ENCODE measurements at regions not wholly inside any gene's neighbourhood (a gene's known extent, or its start where the extent isn't known, plus 50 kb on each side); places are given as distances from the start of the nearest gene placed in this dataset.
A peak's percentile ranks its signal among the peaks of the same experiment; 100 is the strongest.
"Not testable (repeated sequence)": the region's sequence is repeated elsewhere in the genome, so short reads cannot be mapped to it uniquely, and the experiment has no call there.

DNA sequence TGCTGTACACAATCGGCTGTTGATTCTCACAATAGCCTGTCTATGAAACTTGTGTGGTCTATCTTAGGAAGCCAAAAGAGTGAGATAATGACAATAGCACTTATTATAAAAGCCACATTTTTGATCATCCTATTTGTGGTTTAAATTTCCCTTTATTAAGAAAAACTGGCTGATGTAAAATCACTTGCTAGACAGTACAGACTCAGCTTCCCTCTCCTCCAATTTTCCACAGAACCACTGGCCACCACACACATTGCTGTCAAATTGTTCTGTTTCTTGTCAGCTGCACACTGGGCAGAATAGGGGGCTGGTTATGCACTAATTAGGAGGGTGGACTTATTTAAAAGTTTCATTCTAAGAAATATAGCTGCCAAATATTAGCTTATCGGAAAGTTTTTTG, 425.9 kb downstream of the EPHA3 start:
- no peak for DNase-seq
- ATAC-seq = no peak

DNA sequence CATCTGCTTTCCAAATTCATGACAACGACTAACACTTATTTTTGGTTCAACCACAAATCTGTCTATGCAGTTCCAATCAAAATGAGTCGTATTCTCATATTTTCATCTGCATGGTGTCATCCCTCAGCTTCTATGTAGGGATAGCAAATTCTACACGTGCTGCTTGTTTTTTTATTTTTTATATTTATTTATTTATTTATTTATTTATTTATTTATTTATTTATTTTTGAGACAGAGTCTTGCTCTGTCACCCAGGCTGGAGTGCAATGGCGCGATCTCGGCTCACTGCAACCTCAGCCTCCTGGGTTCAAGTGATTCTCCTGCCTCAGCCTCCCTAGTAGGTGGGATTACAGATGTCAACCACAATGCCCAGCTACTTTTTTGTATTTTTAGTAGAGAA, 447.2 kb downstream of the EPHA3 start:
- ATAC-seq; DNase-seq; intact Hi-C loops (cut with micrococcal nuclease): not testable (repeated sequence)

More for the DNA sequence above, 425.9 kb downstream of the EPHA3 start:
- intact Hi-C loops (cut with micrococcal nuclease) = no loop called here

DNA sequence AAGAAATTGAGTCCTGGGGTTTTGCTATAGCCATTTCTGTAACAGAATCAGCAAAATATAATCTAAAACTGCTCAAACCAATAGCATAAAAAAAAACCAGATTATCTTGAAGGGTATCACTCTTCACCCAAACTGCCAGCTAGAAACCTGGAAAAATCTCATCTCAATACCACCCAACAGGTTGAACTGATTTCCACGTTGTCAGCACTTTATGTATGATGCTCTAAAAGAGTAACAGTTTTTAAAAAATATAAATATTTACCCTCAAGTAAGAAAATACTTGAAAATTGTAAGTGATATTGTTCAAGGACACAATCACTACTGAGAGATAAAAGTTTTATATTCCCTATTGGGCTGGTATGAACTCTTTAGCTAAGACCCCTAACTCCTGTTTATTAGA, 451.3 kb downstream of the EPHA3 start:
- no peak for ATAC-seq
- DNase-seq = no peak
- intact Hi-C loops (cut with micrococcal nuclease) = no loop called here

DNA sequence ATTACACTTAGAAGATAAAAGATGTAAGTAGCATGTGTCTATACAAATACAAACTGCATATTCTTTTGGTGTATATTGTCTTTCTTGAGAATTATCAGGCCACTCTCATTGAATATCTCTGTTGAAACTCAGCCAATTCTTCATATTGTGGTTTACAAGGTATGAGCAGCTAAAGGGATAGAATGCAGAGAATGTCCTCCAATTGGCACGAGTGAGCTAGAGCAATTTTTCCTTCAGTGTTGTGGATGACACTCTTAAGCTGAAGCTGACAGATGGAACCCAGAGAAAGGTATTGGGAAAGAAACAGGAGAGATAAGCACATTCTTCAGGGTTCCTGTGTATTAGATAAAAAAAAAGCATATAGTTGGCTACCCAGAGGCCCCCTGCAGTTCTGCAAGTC, 453.1 kb downstream of the EPHA3 start:
- intact Hi-C loops (cut with micrococcal nuclease) = no loop called here
- ATAC-seq = no peak
- no peak for DNase-seq

DNA sequence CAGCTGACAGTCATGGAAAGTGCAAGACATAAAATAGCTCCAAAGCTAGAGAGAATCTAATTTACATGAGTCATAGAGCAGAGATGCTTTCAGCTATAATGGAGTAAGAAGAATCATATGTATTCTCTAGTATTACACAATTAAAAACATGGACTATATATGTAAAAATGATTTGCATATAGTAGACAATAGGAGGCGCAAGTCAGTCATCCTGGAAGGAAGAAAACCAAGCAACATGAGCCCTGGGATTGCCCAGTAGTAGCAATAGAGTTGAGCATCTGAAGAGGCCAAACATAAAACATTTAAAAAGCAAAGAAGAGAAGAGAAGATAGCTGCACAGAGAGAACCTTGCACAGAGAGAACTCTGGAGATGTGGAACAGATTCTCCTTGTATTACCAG, 455.0 kb downstream of the EPHA3 start:
- DNase-seq (no peak), ATAC-seq (no peak)
- intact Hi-C loops (cut with micrococcal nuclease) = no loop called here

DNA sequence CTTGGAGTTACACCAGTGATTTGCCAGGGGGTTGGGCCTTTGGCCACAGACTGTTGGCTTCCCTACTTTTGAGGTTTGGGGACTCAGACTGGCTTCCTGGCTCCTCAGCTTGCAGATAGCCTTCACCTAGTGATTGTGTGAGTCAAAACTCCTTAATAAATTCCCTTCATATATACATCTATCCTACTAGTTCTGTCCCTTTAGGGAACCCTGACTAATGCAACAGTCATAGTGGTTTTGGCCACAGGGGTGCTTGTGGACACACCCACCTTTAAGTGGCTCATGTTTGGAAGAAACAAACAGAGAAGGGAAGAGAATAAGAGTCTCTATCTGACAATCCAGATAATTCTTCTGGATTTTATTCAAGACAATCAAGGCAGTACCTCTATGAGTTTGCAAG, 457.7 kb downstream of the EPHA3 start:
- no peak for DNase-seq

DNA sequence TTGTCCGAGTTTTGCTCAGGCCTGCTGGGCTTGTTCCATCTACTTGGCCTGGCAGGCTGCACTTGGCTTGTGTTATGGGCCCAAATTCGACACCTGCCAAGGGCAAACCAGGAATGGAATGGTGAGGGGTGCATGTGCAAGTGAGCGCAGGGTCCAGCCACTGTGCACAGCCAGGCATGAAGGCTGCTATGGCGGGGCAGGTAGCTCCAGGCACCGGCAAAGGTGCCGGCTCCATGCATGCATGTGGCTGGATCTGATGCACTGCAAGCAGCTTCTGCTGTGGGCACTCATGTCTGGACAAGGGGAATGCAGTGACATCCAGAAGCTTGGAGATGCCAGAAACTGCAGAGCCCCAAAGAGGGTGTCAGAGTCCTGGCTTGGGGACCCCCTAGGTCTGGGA, 463.0 kb downstream of the EPHA3 start:
- ATAC-seq (no peak), DNase-seq (no peak)
- intact Hi-C loops (cut with micrococcal nuclease) = no loop called here

More for the DNA sequence above, 457.7 kb downstream of the EPHA3 start:
- ATAC-seq = no peak
- intact Hi-C loops (cut with micrococcal nuclease) = no loop called here

DNA sequence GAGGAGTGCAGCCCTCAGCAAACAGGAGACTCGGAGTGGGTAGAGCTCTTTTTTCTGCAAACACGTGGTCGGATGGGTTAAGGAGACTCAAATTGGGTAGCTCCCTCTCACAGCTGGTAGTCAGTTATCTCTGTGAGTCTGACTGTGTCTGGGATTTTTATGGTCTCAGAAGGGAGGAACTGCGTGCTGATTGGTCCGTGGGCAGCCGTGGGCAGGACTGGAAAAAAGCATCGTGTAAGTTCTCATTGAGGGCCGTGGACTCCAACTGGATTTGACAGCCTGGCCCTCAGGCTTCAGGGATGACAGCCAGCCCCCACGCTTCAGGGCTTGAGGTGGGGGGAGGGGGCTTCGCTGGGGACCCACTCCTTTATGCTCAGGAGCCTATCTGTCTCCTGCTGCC, 463.9 kb downstream of the EPHA3 start:
- DNase-seq (peak; percentile 36), ATAC-seq (peak; percentile 80)
- intact Hi-C loops (cut with micrococcal nuclease) = no loop called here

DNA sequence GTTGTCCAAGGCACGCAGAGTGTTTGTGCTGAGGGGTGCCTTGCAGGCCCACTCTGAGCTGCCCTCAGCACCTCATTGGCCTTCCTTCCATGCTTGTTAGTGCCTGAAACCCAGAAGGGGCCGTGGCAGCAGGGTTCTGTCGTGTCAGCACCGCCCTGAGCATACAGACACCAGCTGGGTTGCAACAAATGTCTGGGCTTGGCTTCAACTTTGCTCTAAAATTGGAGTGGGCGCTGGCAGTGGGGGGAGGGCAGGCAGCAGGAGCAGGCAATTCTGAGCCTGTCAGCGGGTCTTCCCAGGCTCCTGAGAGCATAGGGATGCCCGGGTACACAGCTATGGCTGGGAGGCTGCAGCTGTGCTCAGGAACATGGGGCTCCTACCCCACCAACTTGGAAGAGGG, 464.3 kb downstream of the EPHA3 start:
- ATAC-seq = peak; percentile 91
- peak; percentile 51 for DNase-seq
- intact Hi-C loops (cut with micrococcal nuclease) = no loop called here

DNA sequence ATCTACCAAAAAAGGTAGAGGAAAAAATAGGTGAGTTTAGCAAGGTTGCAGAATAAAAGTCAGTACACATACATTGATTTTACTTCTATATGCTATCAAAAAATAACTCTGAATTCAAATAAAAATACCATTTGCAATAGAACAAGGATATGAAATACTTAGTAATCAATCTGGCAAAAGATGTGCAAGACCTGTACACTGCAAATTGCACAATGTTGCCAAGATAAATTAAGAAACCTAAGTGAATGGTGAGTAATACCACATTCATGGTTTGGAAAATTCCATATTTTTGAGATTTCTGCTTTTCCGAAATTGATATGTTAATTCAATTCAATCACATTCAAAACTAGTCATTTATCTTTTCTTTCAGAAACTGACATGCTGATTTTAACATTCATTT, 464.8 kb downstream of the EPHA3 start:
- no peak for DNase-seq
- ATAC-seq = no peak
- intact Hi-C loops (cut with micrococcal nuclease) = no loop called here

DNA sequence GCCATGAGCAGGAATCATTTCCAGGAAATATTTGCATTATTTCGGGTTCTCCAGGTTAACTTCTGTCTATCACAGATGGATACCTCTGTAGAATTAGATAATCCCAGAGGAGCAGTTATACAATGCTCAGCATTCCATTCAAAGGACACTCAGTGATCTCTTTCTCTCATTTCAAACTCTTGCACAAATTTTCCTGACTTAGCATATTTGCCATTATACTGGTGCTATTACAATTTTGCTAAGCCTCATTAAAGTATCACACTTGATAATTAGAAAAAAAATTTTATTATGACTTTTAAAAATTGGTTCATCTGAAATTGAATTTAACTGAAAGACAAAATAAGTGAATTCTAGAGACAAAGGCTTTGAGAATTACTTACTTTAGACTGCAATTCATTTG, 469.0 kb downstream of the EPHA3 start:
- no peak for ATAC-seq
- intact Hi-C loops (cut with micrococcal nuclease) = no loop called here
- no peak for DNase-seq

DNA sequence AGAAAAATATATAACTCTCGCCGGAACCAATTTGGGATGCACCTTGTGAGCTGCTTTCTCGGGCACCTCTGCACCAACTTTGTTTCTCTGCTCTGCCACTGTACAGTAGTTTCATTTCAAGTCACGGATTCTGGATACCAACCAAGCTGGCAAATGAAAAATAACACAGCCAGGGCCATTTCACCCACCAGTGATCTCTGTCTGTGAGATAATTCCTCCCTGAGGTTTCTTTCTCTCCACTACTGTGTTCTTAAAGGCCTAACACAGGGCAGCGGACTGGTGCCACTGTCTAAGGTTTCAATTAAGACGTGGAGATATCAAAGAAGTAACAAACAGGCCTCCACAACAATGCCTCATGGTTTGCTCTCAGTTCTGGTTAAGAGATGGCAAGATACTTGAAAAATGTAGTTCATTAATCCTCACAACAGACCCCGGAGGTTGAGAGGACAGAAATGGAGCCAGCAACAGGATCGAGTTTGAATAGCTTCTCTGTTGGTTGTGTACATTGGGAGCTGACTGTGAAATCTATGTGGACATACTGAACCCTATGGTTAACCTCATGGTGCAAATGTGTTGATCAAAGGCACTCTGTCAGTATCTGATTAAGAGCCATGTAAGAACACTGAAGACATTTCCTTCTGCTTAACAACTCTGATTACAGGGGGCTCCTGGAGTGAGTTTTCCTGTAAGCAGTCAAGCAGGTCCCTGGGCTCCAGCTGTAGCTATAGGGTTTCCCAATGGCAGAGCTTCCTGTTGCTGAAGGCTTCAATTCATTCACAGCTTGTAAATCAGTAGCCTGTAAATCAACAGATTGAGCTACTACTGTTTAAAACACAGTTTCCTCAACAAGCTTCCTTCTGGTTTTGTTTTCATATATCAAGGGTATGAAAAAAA, 470.5 kb downstream of the EPHA3 start:
- no peak for DNase-seq
- intact Hi-C loops (cut with micrococcal nuclease) = no loop called here

DNA sequence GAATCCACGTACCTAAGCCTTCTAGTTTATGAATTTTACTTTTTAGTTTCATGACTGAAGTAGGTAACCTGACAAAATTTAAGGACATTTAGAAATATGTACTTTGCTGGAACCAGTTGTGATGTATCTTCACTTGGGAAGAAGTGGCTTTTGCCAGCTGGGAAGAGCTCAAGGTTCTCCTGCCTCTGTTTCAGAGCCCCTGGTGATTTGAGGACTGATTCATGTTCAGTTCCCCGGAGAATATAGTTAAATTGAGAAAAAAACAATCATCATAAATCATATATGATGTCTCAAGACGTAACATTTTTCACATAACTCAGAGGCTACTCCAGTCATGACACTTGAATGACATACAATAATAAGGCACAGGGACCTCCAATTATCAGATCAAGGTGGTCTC, 473.4 kb downstream of the EPHA3 start:
- DNase-seq = no peak
- intact Hi-C loops (cut with micrococcal nuclease) = no loop called here
- ATAC-seq = no peak

More for the DNA sequence above, 470.5 kb downstream of the EPHA3 start:
- ATAC-seq = no peak

DNA sequence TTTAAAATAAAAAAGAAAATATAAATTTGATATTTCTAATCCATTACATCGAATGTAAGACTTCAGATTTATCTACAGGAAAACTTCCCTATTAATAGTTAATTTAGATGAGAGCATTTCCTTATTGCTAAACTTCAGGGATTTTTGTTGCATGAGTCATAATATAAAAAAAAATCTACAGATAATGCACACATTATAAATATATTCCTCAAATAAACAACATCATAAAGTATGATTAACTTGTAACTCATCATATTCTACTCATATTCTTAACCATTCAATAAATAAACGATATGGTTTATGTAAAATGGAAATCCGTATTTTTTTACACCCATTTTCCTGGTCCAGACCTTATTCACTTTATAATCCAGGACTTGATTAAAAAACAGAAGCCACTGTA, 477.0 kb downstream of the EPHA3 start:
- intact Hi-C loops (cut with micrococcal nuclease) = no loop called here
- DNase-seq (no peak), ATAC-seq (no peak)

DNA sequence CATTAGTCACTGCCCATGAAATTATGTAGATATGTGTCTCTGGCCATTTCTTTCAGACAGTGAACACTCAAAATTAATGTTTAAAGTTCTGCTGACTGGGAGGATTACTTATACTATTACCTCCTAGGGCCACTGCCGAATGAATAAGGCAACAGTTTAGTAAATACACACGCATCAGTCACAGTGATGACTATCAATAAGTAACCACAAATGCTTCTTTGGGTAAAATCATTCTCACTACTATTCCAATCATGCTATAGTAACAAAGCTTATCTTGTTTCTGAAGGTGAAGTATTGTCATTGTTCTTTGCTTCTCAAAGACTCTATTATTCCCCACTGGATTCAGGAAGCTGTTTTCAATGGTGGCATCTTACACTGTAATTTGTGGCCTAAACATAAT, 478.8 kb downstream of the EPHA3 start:
- DNase-seq (no peak), ATAC-seq (no peak)
- intact Hi-C loops (cut with micrococcal nuclease) = no loop called here

DNA sequence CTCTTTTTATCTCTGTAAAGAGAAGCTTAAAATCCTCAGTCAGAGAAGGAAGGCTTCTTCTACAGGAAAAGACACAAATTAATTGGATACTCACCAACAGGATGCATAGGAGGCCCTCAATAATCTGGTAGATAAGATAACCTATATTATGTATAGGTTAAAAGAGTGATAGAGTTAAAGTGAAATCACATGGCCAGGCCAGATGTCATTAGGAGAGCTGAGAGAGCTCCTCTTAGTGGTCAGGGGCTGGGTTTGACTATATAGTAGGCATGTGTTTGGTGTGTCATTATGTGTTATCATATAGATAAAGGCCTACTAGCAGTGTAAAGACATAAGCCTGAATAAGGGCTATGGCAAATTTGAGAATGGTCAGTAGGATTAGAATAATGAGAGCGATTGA, 479.3 kb downstream of the EPHA3 start:
- intact Hi-C loops (cut with micrococcal nuclease) = no loop called here
- no peak for ATAC-seq

DNA sequence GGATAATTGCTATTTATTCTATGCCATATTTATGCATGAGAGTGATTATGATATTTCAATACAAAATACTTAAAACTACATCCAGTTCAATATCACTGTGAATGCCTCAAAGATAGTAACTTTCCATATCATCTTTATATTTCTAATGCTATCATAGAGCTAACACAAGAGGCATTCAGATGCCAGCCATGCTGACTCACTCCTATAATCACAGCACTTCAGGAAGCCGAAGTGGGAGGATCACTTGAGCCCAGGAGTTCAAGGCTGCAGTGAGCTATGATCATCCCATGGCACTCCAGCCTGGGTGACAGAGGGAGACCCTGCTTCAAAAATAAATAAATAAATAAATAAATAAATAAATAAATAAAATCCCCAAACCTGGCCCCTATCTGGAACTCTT, 498.7 kb downstream of the EPHA3 start:
- DNase-seq (no peak), ATAC-seq (no peak)
- intact Hi-C loops (cut with micrococcal nuclease) = no loop called here

More for the DNA sequence above, 479.3 kb downstream of the EPHA3 start:
- DNase-seq = no peak

DNA sequence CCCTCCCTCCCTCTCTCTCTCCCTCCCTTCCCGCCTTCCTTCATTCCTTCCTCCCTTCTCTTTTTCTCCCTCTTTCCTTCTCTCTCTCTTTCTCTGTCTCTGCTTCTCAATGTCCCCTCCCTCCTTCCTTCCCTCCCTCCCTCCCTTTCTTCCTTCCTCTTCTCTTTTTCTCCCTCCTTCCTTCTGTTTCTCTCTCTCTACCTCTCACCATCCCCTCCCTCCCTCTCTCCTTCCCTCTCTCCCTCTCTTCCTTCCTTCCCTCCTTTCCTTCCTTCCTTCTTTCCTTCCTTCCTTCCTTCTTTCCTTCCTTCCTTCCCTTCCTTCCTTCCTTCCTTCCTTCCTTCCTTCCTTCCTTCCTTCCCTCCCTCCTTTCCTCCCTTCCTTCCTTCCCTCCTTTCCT, 504.6 kb downstream of the EPHA3 start:
- intact Hi-C loops (cut with micrococcal nuclease) = no loop called here
- no peak for ATAC-seq
- DNase-seq = no peak

DNA sequence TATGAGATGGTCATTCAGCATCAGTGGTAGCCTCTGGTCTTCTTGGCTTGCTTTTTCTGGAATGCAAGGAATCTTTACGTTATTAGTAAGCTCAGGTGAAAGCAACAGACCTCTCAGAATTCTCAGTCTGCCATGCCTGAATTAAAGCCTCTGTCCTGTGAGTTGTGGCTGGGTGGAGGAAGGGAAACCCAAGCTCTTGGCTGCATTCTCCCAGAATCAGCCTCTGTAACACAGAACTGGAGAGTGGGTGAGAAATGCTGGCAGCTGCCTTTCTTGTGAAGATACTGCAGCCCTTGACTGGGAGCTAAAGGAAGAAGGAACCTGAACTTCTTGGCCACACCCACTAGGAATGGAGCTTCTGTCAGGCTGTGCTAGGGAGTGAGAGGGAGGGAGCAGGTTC, 505.8 kb downstream of the EPHA3 start:
- ATAC-seq (no peak), DNase-seq (no peak)
- intact Hi-C loops (cut with micrococcal nuclease) = no loop called here

DNA sequence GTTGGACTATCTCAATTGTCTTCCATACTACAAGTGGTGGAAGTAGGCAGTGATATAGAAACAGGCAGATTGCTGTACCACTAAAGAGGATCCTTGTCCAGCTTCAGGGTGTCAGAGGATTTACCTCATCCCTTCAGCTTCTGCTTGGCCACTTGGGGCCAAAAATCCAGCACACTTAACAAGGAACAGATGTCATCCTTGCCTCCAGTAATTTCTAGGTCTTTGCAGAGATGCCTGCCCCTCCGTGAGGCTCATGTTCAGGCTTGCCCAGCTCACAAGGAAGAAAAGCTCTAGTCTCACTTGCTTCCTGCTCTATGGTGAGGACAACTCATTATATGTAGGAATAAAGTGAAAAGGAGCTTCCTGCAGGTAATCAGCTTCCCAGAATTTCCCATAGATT, 510.3 kb downstream of the EPHA3 start:
- intact Hi-C loops (cut with micrococcal nuclease) = no loop called here
- ATAC-seq (no peak), DNase-seq (no peak)

DNA sequence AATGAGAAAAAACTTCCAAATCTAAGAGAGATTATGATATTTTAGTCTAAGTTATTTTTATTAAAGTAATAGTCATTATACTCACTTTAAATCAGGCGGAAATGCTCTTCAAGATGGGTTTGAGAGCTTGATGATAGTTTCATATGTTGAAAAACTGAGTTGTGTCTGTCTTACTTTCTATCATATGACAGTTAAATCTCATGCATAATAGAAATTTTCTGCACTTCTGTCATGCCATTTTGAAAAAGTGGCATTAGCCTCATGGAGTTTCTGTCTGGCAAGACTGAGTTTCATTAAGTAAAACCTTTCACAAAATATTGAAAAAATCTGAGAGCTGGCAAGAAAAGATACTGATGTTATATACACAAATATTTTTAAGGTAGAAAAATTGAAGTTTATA, 511.8 kb downstream of the EPHA3 start:
- intact Hi-C loops (cut with micrococcal nuclease) = no loop called here
- DNase-seq (no peak), ATAC-seq (no peak)
